GM18867 (cell line): ENCODE measurements at regions not wholly inside any gene's neighbourhood (a gene's known extent, or its start where the extent isn't known, plus 50 kb on each side); places are given as distances from the start of the nearest gene placed in this dataset.

Experiments used
- ATAC-seq: cut with Tn5 transposase; IDR thresholded peaks from one replicate; pipeline ENCODE4 v1.9.1; 2021; ENCODE audit warnings: mild to moderate bottlenecking, moderate library complexity; ENCODE audit not compliant: unreplicated experiment

DNA sequence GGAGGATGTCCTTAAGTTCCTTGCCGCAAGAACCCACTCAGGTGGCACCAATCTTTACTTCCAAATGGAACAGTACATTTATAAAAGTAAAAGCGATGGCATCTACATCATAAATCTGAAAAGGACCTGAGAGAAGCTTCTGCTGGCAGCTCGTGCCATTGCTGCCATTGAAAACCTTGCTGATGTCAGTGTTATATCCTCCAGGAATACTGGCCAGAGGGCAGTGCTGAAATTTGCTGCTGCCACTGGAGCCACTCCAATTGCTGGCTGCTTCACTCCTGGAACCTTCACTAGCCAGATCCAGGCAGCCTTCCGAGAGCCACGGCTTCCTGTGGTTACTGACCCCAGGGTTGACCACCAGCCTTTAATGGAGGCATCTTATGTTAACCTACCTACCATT lies 191.7 kb downstream of the TRIM27 start:
- ATAC-seq, result no peak

DNA sequence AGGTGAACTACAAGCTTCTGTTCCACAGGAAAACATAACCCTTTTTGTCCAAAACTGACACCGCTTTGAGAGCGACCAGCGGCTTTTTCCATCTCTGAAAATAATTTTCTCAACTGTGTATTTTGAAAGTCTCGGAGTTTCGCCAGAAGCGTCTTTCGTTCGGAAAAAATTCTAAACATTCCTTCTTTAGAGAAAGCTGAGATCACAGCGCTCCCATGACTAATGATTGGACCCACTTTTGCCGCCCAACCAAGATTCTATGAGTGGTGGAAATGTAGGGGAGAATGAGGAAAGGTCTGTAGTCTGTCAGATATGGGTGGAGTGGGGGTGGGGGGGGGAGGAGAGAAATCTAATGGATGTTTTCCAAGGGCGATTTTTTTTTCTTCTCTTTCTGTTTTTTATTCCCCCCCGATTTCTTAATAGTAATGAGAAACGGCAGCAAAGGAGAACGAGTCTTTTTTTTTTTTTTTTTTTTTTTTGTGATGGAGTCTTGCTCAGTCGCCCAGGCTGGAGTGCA lies 189.3 kb downstream of the TRIM27 start:
- ATAC-seq, result no peak

DNA sequence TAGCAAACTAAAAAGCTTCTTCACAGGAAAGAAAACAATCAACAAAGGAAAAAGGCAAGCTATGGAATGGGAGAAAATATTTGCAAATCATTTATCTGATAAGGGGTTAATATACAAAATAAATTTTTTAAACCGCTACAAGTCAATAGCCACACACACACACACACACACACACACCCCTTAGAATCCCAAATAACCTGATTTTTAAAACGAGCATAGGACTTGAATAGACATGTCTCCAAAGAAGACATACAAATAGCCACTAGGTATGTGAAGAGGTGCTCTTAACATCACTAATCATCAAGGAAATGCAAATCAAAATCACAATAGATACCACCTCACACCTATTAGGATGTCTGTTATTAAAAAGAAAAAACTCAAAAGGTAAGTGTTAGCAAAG lies 187.7 kb downstream of the TRIM27 start:
- no peak for ATAC-seq

DNA sequence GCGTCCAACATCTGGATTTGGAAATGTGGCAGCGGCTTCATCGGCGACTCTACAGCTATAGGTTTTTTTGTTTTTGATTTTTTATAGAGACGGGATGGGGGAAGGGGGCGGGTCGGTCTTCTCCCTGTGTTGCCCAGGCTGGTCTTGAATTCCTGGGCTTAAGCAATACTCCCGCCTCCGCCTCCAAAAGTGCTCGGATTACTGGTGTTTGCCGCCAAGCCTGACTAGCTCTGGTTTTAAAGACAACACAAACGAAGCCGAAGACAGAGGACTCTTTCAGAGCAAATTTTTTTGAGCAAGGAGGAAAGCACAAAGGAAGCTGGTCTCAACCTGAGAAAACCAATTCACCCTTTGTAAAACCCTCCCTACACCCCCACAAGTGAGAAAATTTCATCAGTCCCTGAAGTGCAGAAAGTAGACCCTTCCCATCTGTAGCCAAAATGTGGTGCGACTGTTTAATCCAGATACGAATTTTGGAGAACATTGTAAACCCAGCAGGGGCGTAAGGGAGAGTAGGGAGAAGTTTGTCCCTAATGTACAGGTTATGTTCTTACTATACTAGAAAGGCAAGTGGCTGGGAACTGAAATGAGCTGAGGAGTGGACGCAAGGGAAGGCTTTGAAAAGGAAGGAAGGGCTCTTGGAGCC lies 185.9 kb downstream of the TRIM27 start:
- ATAC-seq, result no peak

DNA sequence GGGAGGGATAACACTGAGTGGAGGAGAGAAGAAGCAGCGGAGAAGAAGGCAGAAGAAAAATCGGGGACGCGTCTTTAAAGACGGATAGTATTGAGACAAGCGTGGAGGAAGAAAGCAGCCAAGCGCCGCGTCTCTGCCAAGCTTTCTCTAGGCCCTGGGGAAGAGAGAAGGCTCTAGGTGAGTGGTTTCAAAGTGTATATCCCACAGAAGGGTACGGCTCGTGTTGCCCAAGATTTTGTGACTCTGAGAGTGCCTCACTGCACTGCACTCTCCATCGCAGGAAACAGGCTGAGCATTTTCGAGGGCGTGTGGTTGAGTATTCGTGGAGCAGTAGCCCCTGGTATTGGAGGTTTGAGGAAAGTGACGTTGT lies 185.4 kb downstream of the TRIM27 start:
- no peak for ATAC-seq

DNA sequence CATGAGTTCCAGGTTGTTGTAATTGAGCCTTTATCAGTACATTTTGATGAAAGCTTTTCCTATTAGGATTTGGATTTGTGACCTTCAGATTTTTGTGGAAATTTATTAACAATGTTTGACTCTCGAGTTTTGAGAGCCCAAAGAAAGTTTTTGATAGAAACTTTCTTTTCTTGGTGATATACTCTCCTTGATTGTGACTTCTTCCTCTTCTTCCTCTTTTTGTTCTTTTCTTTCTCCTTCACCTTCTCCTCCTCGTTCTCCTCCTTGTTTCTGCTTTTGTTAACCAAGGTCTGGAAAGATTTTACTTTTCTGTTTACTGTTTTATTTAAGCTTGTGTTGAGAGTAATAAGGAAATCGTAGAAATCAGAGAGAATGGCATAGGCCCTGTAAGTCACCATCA lies 182.4 kb downstream of the TRIM27 start:
- ATAC-seq, result no peak

DNA sequence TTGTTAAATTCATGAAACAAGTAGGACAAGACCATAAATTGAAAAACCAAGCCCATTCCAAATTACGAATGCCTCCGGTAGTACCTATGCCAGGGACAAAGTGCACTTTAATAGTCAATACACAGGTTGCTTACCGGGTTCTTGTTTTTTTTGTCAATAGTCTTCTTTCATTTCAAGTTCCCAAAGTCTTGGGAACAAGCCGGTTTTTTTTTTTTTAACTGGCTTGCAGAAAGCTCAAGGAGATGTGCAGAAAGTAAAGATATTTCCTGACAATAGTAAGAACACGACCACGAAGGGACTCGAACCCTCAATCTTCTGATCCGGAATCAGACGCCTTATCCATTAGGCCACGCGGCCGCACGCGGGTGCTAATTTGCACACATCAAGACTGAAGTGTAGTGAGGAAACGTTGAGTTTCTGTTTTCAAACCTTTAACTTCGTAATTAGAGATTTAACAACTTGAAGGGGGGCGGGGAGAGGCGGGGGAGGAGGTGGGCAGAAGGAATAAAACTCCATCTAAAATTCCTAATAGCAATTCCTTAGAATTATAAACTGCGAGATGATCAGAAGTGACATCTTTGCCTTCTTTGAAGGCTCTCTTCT lies 181.0 kb downstream of the TRIM27 start:
- ATAC-seq, result no peak

DNA sequence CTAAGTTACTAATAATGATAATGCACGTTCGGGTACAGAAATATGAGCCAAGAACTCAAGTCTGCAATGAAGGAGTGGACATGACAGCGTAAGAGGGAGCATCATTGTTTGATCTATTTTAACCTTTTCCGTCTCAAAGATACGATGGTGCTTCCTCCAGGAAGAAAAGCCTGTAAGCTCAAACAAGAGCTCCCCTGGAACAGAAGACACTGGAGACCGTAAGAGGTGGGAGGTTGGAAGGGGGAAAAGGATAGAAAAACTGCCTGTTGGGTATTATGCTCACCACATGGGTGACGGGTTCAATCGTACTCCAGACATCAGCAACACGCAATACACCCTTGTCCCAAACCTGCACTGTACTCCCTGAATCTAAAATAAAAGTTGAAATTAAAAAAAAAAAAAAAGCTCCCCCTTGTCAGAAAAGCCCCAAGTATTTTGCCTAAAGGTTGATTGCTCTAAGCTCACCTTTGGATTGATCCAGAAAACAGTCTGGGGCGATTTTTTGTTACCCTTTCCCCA lies 180.5 kb downstream of the TRIM27 start:
- ATAC-seq, result no peak

DNA sequence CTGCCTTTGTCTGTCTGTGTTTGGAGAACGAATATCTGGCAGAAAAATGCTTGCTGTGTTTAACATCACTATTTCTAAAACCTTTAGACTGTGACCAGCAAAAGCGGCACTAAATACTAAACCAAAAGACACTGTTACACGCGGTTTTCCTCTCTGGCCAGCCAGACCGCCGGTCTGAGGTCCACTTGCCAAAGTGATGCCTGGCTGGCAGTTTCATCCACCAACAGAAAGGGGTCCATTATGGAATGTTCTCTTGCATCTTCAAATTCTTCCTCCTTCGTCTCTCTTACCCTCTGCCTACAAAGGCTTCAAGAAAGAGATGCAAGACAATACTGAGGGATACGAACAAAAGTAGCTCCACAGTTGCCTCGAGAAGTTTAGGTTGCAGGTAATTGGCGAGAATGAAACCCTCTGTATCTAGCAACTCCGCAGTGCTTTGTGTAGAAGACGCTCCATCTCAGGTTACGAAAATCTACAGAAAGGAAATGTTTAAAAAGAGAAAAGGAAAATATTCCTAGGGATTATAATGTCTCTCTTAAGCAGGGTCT lies 176.6 kb downstream of the TRIM27 start:
- no peak for ATAC-seq

DNA sequence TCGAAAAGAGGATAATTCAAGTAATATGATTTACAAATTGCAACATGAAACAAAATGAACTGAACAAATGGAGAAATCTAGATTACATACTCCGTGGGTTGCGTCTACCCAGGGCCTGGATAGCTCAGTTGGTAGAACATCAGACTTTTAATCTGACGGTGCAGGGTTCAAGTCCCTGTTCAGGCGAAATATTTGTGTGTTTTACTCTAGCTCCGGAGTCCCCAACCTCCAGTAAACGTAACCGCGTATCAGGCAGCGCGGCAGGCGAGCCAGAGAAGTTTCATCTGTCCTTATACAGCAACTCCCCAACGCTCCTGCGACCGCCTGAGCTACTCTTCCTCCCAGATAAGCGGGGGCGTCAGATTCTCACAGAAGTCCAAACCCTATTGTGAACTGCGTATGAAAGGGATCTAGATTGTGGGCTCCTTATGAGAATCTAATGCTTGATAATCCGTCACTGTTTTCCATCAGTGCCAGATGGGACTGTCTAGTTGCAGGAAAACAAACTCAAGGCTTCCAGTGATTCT lies 176.1 kb downstream of the TRIM27 start:
- ATAC-seq, result no peak

DNA sequence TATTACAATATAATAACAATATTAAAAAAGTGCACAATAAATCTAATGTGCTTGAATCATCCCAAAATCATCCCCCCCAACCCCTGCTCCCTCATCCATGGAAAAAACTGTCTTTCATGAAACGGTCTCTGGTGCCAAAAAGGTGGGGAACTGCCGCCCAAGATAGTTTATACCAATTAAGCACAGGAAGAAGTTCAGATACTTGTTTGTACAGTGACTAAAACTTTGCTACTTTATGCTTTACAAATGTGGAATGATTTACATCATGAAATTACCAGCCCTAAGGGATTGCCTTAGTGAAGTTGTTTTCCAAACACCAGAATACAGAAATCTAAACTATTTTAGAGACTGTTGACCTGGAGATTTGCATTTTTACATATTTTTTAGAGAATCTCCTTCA lies 175.6 kb downstream of the TRIM27 start:
- no peak for ATAC-seq

DNA sequence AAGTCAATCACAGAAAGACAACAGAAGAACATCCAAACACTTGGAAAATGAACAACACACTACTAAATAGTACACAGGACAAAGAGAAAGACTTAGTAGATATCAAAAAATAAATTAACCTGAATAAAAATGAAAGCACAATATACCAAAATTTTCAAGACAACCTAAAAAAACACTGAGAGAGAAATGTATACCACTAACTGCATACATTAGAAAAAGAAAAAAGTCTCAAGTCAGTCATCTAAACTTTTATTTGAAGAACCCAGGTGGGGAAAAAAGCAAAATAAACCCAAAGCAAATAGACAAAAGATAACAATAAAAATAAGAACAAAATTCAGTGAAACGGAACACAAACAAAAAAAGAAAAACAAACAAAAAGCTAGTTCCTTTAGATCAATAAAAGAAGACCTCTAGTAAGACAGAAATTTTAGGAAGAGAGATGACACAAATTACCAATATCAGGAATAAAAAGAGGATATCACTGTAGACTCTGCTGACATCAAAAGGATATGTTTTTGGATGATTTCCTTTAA lies 172.8 kb downstream of the TRIM27 start:
- ATAC-seq, result no peak

DNA sequence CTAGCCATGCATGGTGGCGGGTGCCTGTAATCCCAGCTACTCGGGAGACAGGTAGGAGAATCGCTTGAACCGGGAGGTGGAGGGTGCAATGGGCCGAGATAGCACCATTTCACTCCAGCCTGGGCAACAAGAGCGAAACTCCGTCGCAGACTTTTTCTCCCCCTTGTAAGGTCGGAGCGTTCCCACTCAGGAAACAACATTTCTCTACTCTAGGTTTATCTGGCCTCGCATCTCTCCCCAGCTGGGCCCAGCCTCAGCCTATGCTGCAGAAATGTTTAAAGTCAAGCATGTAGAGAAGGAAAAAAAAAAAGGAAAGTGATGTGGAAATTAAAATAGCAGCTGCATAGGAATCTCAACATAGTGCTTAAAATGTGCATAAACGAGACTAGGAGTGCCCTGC lies 172.3 kb downstream of the TRIM27 start:
- ATAC-seq, result no peak

DNA sequence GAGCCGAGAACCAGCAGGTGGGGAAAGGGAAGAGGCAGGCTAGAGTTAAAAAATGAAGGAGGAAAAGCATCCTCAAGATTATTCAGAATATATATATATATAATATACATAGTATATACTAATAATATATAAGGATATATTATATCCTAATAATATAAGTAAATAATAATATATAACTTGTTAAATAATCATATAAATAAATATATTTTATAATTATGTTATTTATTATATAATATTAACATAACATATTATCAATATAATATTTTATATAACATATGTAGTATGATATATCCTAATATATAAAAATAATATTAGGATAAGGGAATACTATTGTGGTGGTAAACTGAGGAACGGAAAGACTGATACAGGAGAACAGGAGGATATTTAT lies 171.8 kb downstream of the TRIM27 start:
- ATAC-seq, result no peak

DNA sequence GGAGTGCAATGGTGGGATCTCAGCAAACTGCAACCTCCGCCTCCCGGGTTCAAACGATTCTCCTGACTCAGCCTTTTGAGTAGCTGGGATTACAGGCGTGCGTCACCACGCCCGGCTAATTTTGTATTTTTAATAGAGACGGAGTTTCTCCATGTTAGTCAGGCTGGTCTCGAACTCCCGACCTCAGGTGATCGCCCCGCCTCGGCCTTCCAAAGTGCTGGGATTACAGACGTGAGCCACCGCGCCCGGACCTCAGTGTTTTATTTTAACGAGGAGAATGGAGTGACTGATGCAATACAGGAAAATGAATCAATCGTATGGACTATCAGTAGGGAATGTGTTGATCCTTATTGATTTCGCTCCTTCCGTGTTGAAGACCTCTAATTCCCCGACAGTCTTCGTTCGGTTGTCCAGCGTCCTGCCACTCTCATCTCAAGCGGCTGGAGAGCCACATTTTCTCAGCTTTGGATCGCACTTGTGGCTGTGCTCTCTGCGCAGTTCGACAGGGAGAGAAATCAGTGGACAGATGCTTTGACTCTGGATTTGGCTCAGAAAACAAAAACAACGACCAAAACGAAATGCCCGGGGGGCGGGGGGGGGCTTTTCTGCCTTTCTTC lies 166.2 kb downstream of the TRIM27 start:
- ATAC-seq, result no peak

DNA sequence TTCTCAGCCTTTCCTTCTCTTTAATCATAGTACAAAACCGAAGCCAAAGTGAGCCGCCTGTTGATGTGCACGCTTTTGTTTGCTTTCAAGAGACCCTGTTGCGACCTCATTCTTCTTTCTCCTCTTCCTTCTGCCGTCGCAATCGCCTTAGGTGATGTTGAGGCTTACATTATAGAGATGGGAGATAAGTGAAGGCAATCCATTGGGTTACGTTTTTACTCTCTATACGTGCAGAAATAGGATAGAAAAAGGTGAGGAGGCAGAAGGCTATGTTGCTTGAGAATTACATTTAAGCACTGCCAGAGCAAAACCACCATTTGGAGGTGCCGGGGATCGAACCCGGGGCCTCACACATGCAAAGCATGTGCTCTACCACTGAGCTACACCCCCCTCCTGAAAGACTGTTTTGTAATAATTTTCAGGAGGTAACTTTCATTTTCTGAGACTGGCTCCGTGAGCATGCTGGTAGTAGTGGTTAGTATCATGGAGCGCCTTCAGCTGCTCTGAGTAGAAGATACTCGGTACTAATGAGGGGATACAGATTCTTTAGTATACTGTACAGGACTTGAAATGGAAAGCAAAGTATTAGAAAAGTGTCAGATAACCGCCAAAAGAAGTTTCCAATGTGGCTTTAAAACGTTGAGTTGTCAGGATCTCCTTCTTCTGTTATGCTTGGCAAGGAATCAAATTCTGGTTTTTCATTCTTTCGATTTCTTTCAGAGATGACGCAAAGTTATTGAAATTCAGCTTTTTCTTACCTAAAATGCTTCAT lies 165.6 kb downstream of the TRIM27 start:
- no peak for ATAC-seq

DNA sequence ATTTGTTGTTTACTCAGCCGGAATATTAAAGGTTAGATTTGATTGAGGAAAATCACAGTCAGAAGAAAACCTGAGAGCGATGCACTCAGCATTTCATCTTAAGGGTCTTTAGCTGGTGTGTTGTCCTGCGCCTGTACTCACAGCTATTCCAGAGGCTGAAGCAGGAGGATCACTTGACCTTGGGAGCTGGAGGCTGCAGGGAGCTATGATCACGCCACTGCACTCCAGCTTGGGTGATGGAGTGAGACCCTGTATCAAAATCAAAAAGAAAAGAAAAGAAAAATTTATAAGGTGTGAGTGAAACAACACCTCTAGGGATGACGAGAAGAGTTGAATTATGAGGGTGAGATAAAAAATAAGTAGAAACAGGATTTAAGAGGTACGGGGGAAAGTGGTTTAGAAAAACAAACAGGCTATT lies 165.0 kb downstream of the TRIM27 start:
- ATAC-seq, result no peak

DNA sequence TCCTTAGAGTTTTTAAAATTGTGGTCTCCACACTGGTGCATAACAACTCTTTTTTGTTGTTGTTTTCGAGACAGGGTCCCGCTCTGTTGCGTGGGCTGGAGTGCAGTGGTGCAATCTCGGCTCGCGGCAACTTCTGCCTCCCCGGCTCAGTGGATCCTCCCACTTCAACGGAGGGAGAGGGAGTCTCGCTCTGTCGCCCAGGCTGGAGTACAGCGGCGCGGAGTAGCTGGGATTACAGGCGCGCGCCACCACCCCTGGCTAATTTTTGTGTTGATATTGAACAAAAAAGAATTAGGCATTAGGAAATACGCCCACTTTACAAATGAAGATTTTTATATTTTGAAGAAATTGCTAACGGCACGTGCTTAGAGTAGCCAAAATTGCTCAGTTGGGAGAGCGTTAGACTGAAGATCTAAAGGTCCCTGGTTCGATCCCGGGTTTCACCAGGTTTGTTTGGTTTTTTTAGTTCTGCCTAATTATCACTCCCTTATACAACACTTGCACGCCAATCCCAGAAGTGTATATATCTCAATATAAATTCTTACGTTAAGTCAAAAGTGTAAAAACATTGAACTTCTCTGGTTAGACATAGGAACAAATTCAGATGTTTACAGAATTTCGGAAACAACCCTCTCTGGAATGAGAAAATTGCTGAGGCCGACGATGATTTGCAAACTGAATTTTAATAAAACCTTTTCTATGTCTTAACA lies 159.6 kb downstream of the TRIM27 start:
- no peak for ATAC-seq

DNA sequence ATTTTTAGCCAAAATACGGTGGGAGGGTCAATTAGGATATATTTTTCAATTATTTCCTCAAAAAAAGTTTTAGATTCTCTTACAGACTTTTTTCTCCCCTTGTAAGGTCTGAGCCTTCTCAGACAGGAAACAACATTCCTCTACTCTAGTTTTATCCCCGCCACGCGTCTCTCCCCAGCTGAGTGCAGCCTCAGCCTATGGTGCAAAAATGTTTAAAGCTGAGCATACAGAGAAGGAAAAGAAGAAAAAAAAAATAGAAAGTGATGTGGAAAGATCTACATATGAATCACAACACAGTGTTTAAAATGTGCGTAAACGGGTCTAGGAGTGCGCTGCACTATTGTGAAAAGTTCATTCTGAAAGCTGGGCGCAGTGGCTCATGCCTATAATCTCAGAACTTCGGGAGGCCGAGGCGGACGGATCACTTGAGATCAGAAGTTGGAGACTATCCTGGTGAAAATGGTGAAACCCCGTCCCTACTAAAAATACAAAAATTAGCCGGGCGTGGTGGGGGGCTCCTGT lies 159.0 kb downstream of the TRIM27 start:
- no peak for ATAC-seq

DNA sequence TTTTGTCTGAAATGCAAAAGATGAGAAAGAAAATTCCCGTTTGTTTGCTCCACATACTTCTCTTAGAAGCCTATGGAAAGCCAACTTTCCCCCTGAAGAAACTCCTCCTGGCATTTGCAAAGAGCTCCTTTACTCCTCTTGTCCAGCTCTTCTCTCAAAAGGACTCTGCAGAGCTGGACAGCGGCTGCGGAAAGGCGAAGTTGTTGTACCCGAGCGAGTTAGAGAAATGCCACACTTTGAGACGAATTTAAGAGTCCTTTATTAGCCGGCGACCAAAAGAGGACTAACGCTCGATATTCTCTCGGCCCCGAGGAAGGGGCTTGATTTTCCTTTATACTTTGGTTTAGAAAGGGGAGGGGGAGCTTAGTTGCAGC lies 157.8 kb downstream of the TRIM27 start:
- no peak for ATAC-seq
